Gastroesophageal sphincter (tissue), 4 donors: ENCODE measurements at regions not wholly inside any gene's neighbourhood (a gene's known extent, or its start where the extent isn't known, plus 50 kb on each side); places are given as distances from the start of the nearest gene placed in this dataset.

Source experiments
- ATAC-seq: fragments of 150-250 bp; one replicate; pipeline ENCODE4 v1.9.1; 2016; ENCODE audit warnings: mild to moderate bottlenecking, moderate library complexity
- H3K27ac ChIP-seq, 4 donors: fragments of 200-600 bp; sonication (generic) in 3 of 4; 1 replicate in 3 of 4; 2 replicates in 1 of 4; pipeline ENCODE4 v1.5.1; 2016 to 2019
- H3K27me3 ChIP-seq: fragments of 200-600 bp; sonication (generic); one replicate; pipeline ENCODE4 v1.5.1; 2019
- H3K36me3 ChIP-seq, 2 donors: fragments of 200-600 bp; sonication (generic); one replicate each; pipeline ENCODE4 v1.5.1; 2019; ENCODE audit warnings: control low read depth in 1 of 2
- H3K4me1 ChIP-seq, 3 donors: fragments of 200-600 bp; sonication (generic); 1 replicate in 2 of 3; 2 replicates in 1 of 3; pipeline ENCODE4 v1.5.1; 2016 to 2019; ENCODE audit warnings: control low read depth in 2 of 3
- H3K4me3 ChIP-seq, 2 donors: fragments of 200-600 bp; sonication (generic); one replicate each; pipeline ENCODE4 v1.5.1; 2019; ENCODE audit warnings: mild to moderate bottlenecking in 1 of 2, moderate library complexity in 1 of 2
- H3K9me3 ChIP-seq, 3 donors: fragments of 200-600 bp; sonication (generic); one replicate each; pipeline ENCODE4 v1.5.1; 2017 to 2019; ENCODE audit warnings: control low read depth in 2 of 3
- EP300 ChIP-seq: sonication (generic); formaldehyde crosslinking; IDR thresholded peaks from one replicate; pipeline ENCODE4 v1.6.1; 2017; ENCODE audit warnings: antibody characterized with exemption, mild to moderate bottlenecking
- POLR2A ChIP-seq, 2 donors: fragments of 450-650 bp; IDR thresholded peaks; one replicate each; pipeline ENCODE4 v1.6.1; 2017; ENCODE audit warnings: antibody characterized with exemption in 2 of 2, mild to moderate bottlenecking in 2 of 2, moderate library complexity in 1 of 2
- POLR2AphosphoS5 ChIP-seq: sonication (generic); formaldehyde crosslinking; IDR thresholded peaks from one replicate; pipeline ENCODE4 v1.6.1; 2017; ENCODE audit warnings: antibody characterized with exemption
- WGBS, 2 donors: methylation state at CpG; one replicate each; pipeline ENCODE4 v1.1.5; 2018; ENCODE audit warnings: low coverage in 1 of 2; 5-methylcytosine and 5-hydroxymethylcytosine counted together
- TF ChIP-seq, protein P1 (sequence below), 4 experiments: fragments of 200-600 bp in 2 of 4; fragments of 450-650 bp in 2 of 4; sonication (generic) in 1 of 4; IDR thresholded peaks; one replicate each; pipeline ENCODE4 v1.5.1; 2017 to 2019; ENCODE audit warnings: antibody characterized with exemption in 4 of 4, mild to moderate bottlenecking in 2 of 4, moderate library complexity in 2 of 4

DNA sequence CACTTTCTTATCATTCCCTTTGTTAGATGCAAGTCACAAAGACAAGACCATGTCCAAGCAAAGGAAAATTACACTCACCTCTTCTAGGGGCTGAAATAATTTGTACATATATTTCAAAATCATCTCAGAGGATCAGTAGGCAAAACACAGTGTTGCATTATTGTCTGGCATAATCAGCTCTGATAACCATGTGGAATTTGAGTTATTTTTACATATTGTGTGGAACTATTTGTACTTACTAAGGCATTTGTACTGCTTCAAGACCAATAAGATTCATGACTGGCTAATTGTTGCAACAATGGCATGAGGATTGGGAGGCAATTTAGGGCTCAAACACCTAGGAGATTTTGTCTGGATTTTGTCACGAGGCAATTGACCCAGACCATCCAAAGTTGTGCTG is 1716.4 kb downstream of the BRINP3 start:
- TF ChIP-seq POLR2AphosphoS5 (no peak), POLR2A (IDR thresholded peaks at IDR 0.05) (no peak), EP300 (no peak)
- TF ChIP-seq, protein P1, sequence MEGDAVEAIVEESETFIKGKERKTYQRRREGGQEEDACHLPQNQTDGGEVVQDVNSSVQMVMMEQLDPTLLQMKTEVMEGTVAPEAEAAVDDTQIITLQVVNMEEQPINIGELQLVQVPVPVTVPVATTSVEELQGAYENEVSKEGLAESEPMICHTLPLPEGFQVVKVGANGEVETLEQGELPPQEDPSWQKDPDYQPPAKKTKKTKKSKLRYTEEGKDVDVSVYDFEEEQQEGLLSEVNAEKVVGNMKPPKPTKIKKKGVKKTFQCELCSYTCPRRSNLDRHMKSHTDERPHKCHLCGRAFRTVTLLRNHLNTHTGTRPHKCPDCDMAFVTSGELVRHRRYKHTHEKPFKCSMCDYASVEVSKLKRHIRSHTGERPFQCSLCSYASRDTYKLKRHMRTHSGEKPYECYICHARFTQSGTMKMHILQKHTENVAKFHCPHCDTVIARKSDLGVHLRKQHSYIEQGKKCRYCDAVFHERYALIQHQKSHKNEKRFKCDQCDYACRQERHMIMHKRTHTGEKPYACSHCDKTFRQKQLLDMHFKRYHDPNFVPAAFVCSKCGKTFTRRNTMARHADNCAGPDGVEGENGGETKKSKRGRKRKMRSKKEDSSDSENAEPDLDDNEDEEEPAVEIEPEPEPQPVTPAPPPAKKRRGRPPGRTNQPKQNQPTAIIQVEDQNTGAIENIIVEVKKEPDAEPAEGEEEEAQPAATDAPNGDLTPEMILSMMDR (IDR thresholded peaks at IDR 0.05) = no peak
- no peak overlapping the region for H3K4me3 ChIP-seq
- no peak overlapping the region for H3K27ac ChIP-seq

DNA sequence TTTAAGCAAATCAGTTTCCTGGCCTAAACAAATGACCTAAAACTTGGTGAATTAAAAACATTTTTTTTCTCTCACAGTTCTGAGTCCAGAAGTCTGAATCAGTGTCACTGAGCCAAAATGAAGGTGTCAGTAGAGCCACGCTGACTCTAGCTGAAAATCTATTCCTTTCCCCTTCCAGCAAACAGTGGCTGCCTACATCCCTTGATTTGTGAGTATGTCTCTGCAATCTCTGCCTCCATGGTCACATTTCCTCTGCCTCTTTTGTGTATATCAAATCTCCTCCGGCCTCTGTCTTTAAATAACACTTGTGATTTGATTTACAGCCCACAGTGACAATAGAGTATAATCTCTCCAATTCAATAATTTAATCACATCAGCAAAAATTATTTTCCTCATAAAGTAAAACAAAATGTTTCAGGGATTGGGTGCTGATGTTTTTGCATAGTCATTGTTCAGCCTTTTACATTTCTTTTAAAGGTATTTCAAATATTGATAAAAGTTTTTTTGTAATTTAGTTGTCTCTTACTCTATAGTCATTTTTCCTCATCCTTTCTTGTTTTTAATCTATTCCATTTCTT is 1715.4 kb downstream of the BRINP3 start:
- no peak for ATAC-seq
- H3K4me3 ChIP-seq = no peak overlapping the region
- H3K27ac ChIP-seq = no peak overlapping the region
- H3K27me3 ChIP-seq = no peaks in the 10 kb centered on the region
- no peaks in the 10 kb centered on the region for H3K36me3 ChIP-seq
- no peak for TF ChIP-seq POLR2AphosphoS5
- TF ChIP-seq POLR2A (IDR thresholded peaks at IDR 0.05) = no peak
- TF ChIP-seq, protein P1 (IDR thresholded peaks at IDR 0.05) = no peak
- no peak for TF ChIP-seq EP300
- no peaks in the 10 kb centered on the region for H3K4me1 ChIP-seq
- 52 to 56% methylated on average over 2 of the region's 2 CpGs for WGBS, 2 donors
- H3K9me3 ChIP-seq = no peaks in the 10 kb centered on the region

More for the DNA sequence above, 1716.4 kb downstream of the BRINP3 start:
- 56 to 75% methylated on average over 1 of the region's 1 CpG for WGBS, 2 donors
- no peaks in the 10 kb centered on the region for H3K27me3 ChIP-seq
- no peak for ATAC-seq
- H3K4me1 ChIP-seq = no peaks in the 10 kb centered on the region
- no peaks in the 10 kb centered on the region for H3K36me3 ChIP-seq
- H3K9me3 ChIP-seq = no peaks in the 10 kb centered on the region

DNA sequence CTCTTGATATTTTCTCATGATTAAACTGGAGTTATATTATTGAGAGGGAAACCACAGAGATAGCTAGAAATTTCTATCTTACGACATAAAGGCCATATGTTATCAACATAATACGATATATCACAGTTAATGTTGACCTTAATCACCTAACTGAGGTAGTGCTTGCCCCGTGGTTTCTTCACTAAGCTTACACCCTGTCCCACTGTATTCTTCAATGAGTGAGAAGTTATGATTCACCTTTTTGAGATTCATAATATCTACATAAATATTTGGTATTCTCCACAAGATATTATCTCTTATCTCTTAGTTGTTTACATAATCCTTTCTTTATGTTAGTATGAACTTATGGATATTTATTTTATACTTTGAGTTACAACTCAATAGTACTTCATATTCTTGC is 1714.1 kb downstream of the BRINP3 start:
- TF ChIP-seq EP300 (no peak), POLR2AphosphoS5 (no peak), POLR2A (IDR thresholded peaks at IDR 0.05) (no peak)
- TF ChIP-seq, protein P1 (IDR thresholded peaks at IDR 0.05) = no peak
- Histone ChIP-seq H3K36me3 (no peaks in the 10 kb centered on the region), H3K4me1 (no peaks in the 10 kb centered on the region), H3K27me3 (no peaks in the 10 kb centered on the region), H3K9me3 (no peaks in the 10 kb centered on the region), H3K4me3 (no peak overlapping the region), H3K27ac (no peak overlapping the region)
- WGBS, 2 donors = 84 to 90% methylated on average over 3 of the region's 3 CpGs
- no peak for ATAC-seq

DNA sequence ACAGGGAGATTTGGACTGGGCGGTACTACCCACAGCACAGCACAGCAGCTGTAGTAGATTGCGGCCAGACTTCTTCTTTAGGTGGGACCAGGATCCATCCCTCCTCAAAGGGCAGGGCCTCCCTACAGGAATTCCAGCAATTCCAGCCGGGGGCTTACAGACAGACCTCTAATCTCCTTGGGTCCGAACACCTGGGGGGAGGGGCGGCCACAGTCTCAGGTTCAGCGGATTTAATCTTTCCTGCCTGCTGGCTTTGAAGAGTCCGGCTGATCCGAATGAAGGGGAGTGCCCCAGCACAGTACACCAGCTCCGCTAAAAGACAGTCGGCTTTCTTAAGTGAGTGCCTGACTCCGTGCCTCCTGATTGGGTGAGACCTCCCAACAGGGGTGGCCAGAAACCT is 1708.5 kb downstream of the BRINP3 start:
- H3K36me3 ChIP-seq = no peaks in the 10 kb centered on the region
- ATAC-seq = peak; percentile 31
- H3K4me3 ChIP-seq = no peak overlapping the region
- H3K27ac ChIP-seq = no peak overlapping the region
- no peaks in the 10 kb centered on the region for H3K4me1 ChIP-seq
- WGBS, 2 donors = 60% methylated on average over 1 of the region's 11 CpGs; no CpG with 5 or more reads in 1 of the 2 donors
- TF ChIP-seq POLR2A (IDR thresholded peaks at IDR 0.05) (no peak), POLR2AphosphoS5 (no peak), EP300 (no peak)
- TF ChIP-seq, protein P1 (IDR thresholded peaks at IDR 0.05) = no peak
- no peaks in the 10 kb centered on the region for H3K27me3 ChIP-seq
- H3K9me3 ChIP-seq = peaks cover 0 to 10% (median 0%) of the 10 kb centered on the region in 3 donors

DNA sequence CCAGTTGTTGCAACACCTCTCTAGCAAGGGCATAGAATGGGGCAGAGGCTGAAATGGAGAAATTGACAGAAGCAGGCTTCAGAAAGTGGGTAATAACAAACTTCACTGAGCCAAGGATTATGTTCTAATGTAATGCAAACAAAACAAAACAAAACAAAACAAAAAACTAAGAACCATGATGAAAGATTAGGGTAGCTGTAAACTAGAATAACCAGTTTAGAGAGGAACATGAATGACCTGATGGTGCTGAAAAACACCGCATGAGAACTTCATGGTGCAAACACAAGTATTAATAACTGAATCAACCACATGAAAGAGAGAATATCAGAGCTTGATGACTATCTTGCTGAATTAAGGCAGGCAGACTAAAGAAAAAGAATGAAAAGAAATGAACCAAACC is 1707.7 kb downstream of the BRINP3 start:
- TF ChIP-seq, protein P1 (IDR thresholded peaks at IDR 0.05) = no peak
- no peak for TF ChIP-seq POLR2A (IDR thresholded peaks at IDR 0.05)
- no peak for TF ChIP-seq EP300
- TF ChIP-seq POLR2AphosphoS5 = no peak
- Histone ChIP-seq H3K27ac (no peak overlapping the region), H3K36me3 (no peaks in the 10 kb centered on the region), H3K4me3 (no peak overlapping the region), H3K9me3 (peaks cover 0 to 10% (median 0%) of the 10 kb centered on the region in 3 donors), H3K27me3 (no peaks in the 10 kb centered on the region), H3K4me1 (no peaks in the 10 kb centered on the region)
- 100% methylated on average over 1 of the region's 1 CpG for WGBS, 2 donors
- ATAC-seq = no peak
